NT2/D1 (cell line): ENCODE measurements at regions not wholly inside any gene's neighbourhood (a gene's known extent, or its start where the extent isn't known, plus 50 kb on each side); places are given as distances from the start of the nearest gene placed in this dataset.

ENCODE experiments used
- SUZ12 ChIP-seq: IDR thresholded peaks from 2 replicates; pipeline ENCODE4 v1.6.1; 2011; ENCODE audit not compliant: insufficient read length, insufficient read depth; ENCODE audit errors: extremely low read depth
- YY1 ChIP-seq: IDR thresholded peaks from 2 replicates; pipeline ENCODE4 v1.6.1; 2011; ENCODE audit not compliant: insufficient read length, insufficient read depth
- ZNF274 ChIP-seq: IDR thresholded peaks from 2 replicates; pipeline ENCODE4 v1.6.1; 2011; ENCODE audit warnings: mild to moderate bottlenecking, low read depth, low read length

- TF ChIP-seq SUZ12 (no peak), YY1 (no peak), ZNF274 (no peak)
Measured at GRCh38 chr10:131750973-131751826, 149.6 kb upstream of the PPP2R2D start.
